ENCODE measurements at regions not wholly inside any gene's neighbourhood (a gene's known extent, or its start where the extent isn't known, plus 50 kb on each side); places are given as distances from the start of the nearest gene placed in this dataset.

DNA sequence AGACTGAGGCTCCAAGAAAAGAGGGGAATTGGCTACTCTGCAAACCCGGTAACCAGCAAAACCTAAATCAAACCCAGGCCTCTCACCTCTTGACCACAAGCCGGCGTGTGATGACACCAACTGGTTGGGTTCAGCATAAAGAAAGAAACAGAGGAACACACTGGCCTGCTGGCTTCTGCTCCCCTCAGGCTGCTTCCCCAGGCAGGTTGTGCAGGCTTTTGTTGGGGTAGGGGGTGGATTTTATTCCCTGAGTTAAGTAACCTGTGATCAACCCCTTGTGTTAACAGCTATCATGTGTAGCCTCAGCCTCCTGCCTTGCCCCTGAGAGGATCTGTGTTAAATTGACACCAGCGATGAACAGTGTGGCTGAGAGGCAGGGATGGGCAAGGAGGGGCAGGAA is 111.6 kb upstream of the ZBTB40 start:
- TF ChIP-seq ELF4 (IDR thresholded peaks at IDR 0.05) (no peak), SP1 (IDR thresholded peaks at IDR 0.05) (no peak), FOXM1 (IDR thresholded peaks at IDR 0.05; ENCODE audit: borderline replicate concordance) (no peak), BHLHE40 (IDR thresholded peaks at IDR 0.05; ENCODE audit: borderline replicate concordance) (no peak), FOXK2 (IDR thresholded peaks at IDR 0.05) (no peak)
- TF ChIP-seq, protein P1, sequence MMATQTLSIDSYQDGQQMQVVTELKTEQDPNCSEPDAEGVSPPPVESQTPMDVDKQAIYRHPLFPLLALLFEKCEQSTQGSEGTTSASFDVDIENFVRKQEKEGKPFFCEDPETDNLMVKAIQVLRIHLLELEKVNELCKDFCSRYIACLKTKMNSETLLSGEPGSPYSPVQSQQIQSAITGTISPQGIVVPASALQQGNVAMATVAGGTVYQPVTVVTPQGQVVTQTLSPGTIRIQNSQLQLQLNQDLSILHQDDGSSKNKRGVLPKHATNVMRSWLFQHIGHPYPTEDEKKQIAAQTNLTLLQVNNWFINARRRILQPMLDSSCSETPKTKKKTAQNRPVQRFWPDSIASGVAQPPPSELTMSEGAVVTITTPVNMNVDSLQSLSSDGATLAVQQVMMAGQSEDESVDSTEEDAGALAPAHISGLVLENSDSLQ (IDR thresholded peaks at IDR 0.05), result no peak
